GM12878 (cell line): ENCODE measurements at regions not wholly inside any gene's neighbourhood (a gene's known extent, or its start where the extent isn't known, plus 50 kb on each side); places are given as distances from the start of the nearest gene placed in this dataset.

Experiments
- ATAC-seq: fragments of 200-7000 bp; cut with Tn5 transposase; 3 replicates; pipeline ENCODE4 v1.9.1; 2020; ENCODE audit warnings: mild to moderate bottlenecking, moderate library complexity
- BruUV-seq: library from RNA; stranded (reverse); fragments of 400-500 nt; replicated peaks from 2 replicates; lab custom pipeline; 2021; lab: Mats Ljungman, UMichigan
- CTCF ChIA-PET: fragments of 300-600 bp; sonication (Branson Sonifier 250); formaldehyde crosslinking; extraction: SDS; loops from one replicate; lab custom pipeline; 2021; ENCODE audit warnings: inconsistent platforms; lab: Yijun Ruan, JAX
- POLR2A ChIA-PET: fragments of 350-600 bp; formaldehyde crosslinking; extraction: SDS; loops from one replicate; lab custom pipeline; 2021; ENCODE audit warnings: inconsistent platforms; lab: Charles Lee
- RAD21 ChIA-PET: fragments of 300-600 bp; sonication (Branson Sonifier 250); formaldehyde crosslinking; loops from one replicate; lab custom pipeline; 2023; ENCODE audit warnings: antibody characterized with exemption; ENCODE audit not compliant: unreplicated experiment; lab: Charles Lee
- SMC1A ChIA-PET: fragments of 300-600 bp; sonication (Branson Sonifier 250); formaldehyde crosslinking; loops from one replicate; lab custom pipeline; 2023; ENCODE audit not compliant: unreplicated experiment, uncharacterized antibody; lab: Charles Lee
- DNase-seq: peaks from one replicate; pipeline ENCODE4 v3.0.0-alpha.2; 2011; ENCODE audit warnings: low read depth, low spot score
- FAIRE-seq: peaks from 3 replicates; lab custom pipeline; 2011; peaks lifted over from hg19 to GRCh38; lab: Jason Lieb, UNC
- H2AFZ ChIP-seq: 2 replicates; pipeline ENCODE4 v1.6.0; 2011; ENCODE audit warnings: low read depth, low read length, control low read depth; ENCODE audit not compliant: control insufficient read depth
- H3K27ac ChIP-seq: 2 replicates; pipeline ENCODE4 v1.5.1; 2011; ENCODE audit warnings: control low read depth; ENCODE audit not compliant: control insufficient read depth, insufficient read depth
- H3K27me3 ChIP-seq, 2 experiments: replicated peaks in 1 of 2; 2 replicates each; pipeline versions ENCODE4 v1.6.0 to v1.6.1; 2011; ENCODE audit warnings: low read length in 1 of 2; ENCODE audit not compliant: control insufficient read depth in 2 of 2, insufficient read depth in 2 of 2
- H3K36me3 ChIP-seq, 2 experiments: 2 replicates each; pipeline ENCODE4 v1.5.1; 2011; ENCODE audit warnings: low read length in 1 of 2; ENCODE audit not compliant: control insufficient read depth in 2 of 2, insufficient read depth in 2 of 2
- H3K4me1 ChIP-seq: 2 replicates; pipeline ENCODE4 v1.6.1; 2011; ENCODE audit warnings: mild to moderate bottlenecking, low read length, moderate library complexity, mixed read lengths; ENCODE audit not compliant: control insufficient read depth, insufficient read depth
- H3K4me2 ChIP-seq: 2 replicates; pipeline ENCODE4 v1.6.0; 2011; ENCODE audit warnings: control low read depth; ENCODE audit not compliant: control insufficient read depth, insufficient read depth
- H3K4me3 ChIP-seq: fragments of 200-600 bp; sonication (generic); 2 replicates; pipeline ENCODE4 v1.5.1; 2016
- H3K79me2 ChIP-seq: 2 replicates; pipeline ENCODE4 v1.6.0; 2011; ENCODE audit warnings: low read length; ENCODE audit not compliant: control insufficient read depth, insufficient read depth
- H3K9ac ChIP-seq: 2 replicates; pipeline ENCODE4 v1.8.0; 2011; ENCODE audit warnings: low read length, control low read depth, mixed read lengths; ENCODE audit not compliant: control insufficient read depth, insufficient read depth
- H3K9me3 ChIP-seq: replicated peaks from 3 replicates; pipeline ENCODE4 v1.5.1; 2011; ENCODE audit warnings: mild to moderate bottlenecking, low read length; ENCODE audit not compliant: control insufficient read depth, insufficient read depth
- H4K20me1 ChIP-seq: 2 replicates; pipeline ENCODE4 v1.6.0; 2011; ENCODE audit not compliant: control insufficient read depth, insufficient read depth
- ASH2L ChIP-seq: fragments of 300-600, 200-600 bp; sonication (generic); IDR thresholded peaks from 2 replicates; pipeline ENCODE4 v1.6.1; 2017; ENCODE audit warnings: low read depth, mild to moderate bottlenecking, borderline replicate concordance
- ATF2 ChIP-seq: IDR thresholded peaks from 2 replicates; pipeline ENCODE4 v1.6.1; 2012; ENCODE audit warnings: low read length, inconsistent platforms
- BCLAF1 ChIP-seq: fragments of 450-650 bp; IDR thresholded peaks from 2 replicates; pipeline ENCODE4 v1.6.1; 2017; ENCODE audit warnings: antibody characterized with exemption, mild to moderate bottlenecking, moderate library complexity
- FOS ChIP-seq: IDR thresholded peaks from 3 replicates; pipeline ENCODE4 v1.6.1; 2011; ENCODE audit warnings: borderline replicate concordance; ENCODE audit not compliant: insufficient read length; ENCODE audit errors: extremely low read depth
- FOXK2 ChIP-seq: fragments of 450-650 bp; IDR thresholded peaks from 2 replicates; pipeline ENCODE4 v1.6.1; 2017; ENCODE audit warnings: mild to moderate bottlenecking, moderate library complexity
- KAT2A ChIP-seq: conservative IDR thresholded peaks from 2 replicates; pipeline ENCODE4 v1.6.1; 2011; ENCODE audit warnings: low read depth, low read length; ENCODE audit not compliant: control insufficient read depth
- NBN ChIP-seq: fragments of 450-650 bp; IDR thresholded peaks from 2 replicates; pipeline ENCODE4 v1.6.1; 2016
- NR2C1 ChIP-seq: fragments of 450-650 bp; IDR thresholded peaks from 2 replicates; pipeline ENCODE4 v1.6.1; 2017; ENCODE audit warnings: antibody characterized with exemption, mild to moderate bottlenecking, moderate library complexity
- RBBP5 ChIP-seq: fragments of 200-600 bp; sonication (generic); conservative IDR thresholded peaks from 2 replicates; pipeline ENCODE4 v1.6.1; 2016
- SMARCA5 ChIP-seq: fragments of 450-650 bp; IDR thresholded peaks from 2 replicates; pipeline ENCODE4 v1.6.1; 2017; ENCODE audit warnings: mild to moderate bottlenecking
- ZBTB33 ChIP-seq: fragments of 450-650 bp; IDR thresholded peaks from 2 replicates; pipeline ENCODE4 v1.6.1; 2017; ENCODE audit warnings: mild to moderate bottlenecking
- WGBS: methylation state at CpG from one replicate; pipeline ENCODE4 v1.1.6; 2016; ENCODE audit warnings: low lambda C conversion rate; ENCODE audit not compliant: insufficient replicate concordance, insufficient coverage; ENCODE audit errors: missing lambda C conversion rate; 5-methylcytosine and 5-hydroxymethylcytosine counted together
- in situ Hi-C: fragments of 300-500 bp; cut with MboI; formaldehyde crosslinking; loops from 9 replicates; pipeline ENCODE4 v1.14.3; 2018; ENCODE audit warnings: mixed read lengths
- intact Hi-C: fragments of 100-400 bp; cut with micrococcal nuclease; formaldehyde crosslinking; loops from one replicate; pipeline ENCODE4 v1.14.2; 2022; ENCODE audit not compliant: unreplicated experiment

GRCh38 chr2:236853585-236854051 lies 232.1 kb upstream of the COPS8 start:
- no peak for FAIRE-seq
- no TSS peak for BruUV-seq

More at GRCh38 chr2:236853585-236854051, 232.1 kb upstream of the COPS8 start:
- no peak for TF ChIP-seq KAT2A
- TF ChIP-seq BCLAF1, result no peak
- no peak for TF ChIP-seq ZBTB33
- no peak for TF ChIP-seq SMARCA5
- TF ChIP-seq RBBP5, result no peak
- TF ChIP-seq NR2C1, result no peak
- TF ChIP-seq FOS, result no peak
- TF ChIP-seq ASH2L, result no peak
- no peak for TF ChIP-seq ATF2
- TF ChIP-seq FOXK2, result no peak
- TF ChIP-seq NBN, result no peak
- TF ChIP-seq, all 136 proteins: peak for 0
- H3K4me3 ChIP-seq, result no peak overlapping the region
- no peaks in the 10 kb centered on the region for H3K4me1 ChIP-seq
- H3K27ac ChIP-seq, result no peak overlapping the region
- no peaks in the 10 kb centered on the region for H3K79me2 ChIP-seq
- DNase-seq (no peak), ATAC-seq (no peak)
- WGBS, result 78% methylated on average over 13 of the region's 13 CpGs
- H4K20me1 ChIP-seq, result no peaks in the 10 kb centered on the region
- H3K27me3 ChIP-seq, result no peaks in the 10 kb centered on the region
- ChIA-PET SMC1A (no interaction called here), POLR2A (no interaction called here), CTCF (no interaction called here), RAD21 (no interaction called here)
- H3K9ac ChIP-seq, result no peak overlapping the region
- intact Hi-C loops (no loop called here), in situ Hi-C loops (no loop called here)
- no peak overlapping the region for H3K4me2 ChIP-seq
- H3K9me3 ChIP-seq, result no peaks in the 10 kb centered on the region; the same call in 2 of the 3 replicates
- H2AFZ ChIP-seq, result no peak overlapping the region
- no peaks in the 10 kb centered on the region for H3K36me3 ChIP-seq
